ENCODE measurements at regions not wholly inside any gene's neighbourhood (a gene's known extent, or its start where the extent isn't known, plus 50 kb on each side); places are given as distances from the start of the nearest gene placed in this dataset.

- TF ChIP-seq CTCF (IDR thresholded peaks at IDR 0.05; ENCODE audit: poor library complexity): no peak
- TF ChIP-seq EZH2 (IDR thresholded peaks at IDR 0.05; ENCODE audit: borderline replicate concordance): no peak
These were observed 407.0 kb downstream of the MED13L start for GRCh38 chr12:115870510-115870909.

All from hepatocyte (in vitro differentiated cells).